ENCODE measurements at regions not wholly inside any gene's neighbourhood (a gene's known extent, or its start where the extent isn't known, plus 50 kb on each side); places are given as distances from the start of the nearest gene placed in this dataset.

GRCh38 chr12:126474703-126475102 is 1409.5 kb downstream of the AACS start:
- Histone ChIP-seq H3K9ac (ENCODE audit: low read length) (no peak overlapping the region), H3K4me1 (ENCODE audit: control insufficient read depth in 2 of 2, insufficient read depth in 2 of 2, low read length in 2 of 2) (no peaks in the 10 kb centered on the region), H3K36me3 (replicated peaks in 1 of 2; ENCODE audit: control extremely low read depth in 1 of 2, control insufficient read depth in 1 of 2, extremely low read depth in 1 of 2, insufficient read depth in 2 of 2, low read length in 1 of 2) (no peaks in the 10 kb centered on the region), H3K4me3 (ENCODE audit: control extremely low read depth in 1 of 5, extremely low read depth in 1 of 5, insufficient read depth in 1 of 5, low read depth in 2 of 5, low read length in 4 of 5) (no peak overlapping the region), H4K20me1 (ENCODE audit: control insufficient read depth, insufficient read depth, low read length, poor library complexity, severe bottlenecking) (no peaks in the 10 kb centered on the region), H3K27me3 (replicated peaks in 1 of 4; ENCODE audit: control extremely low read depth in 1 of 4, control insufficient read depth in 3 of 4, insufficient read depth in 4 of 4, low read length in 3 of 4) (no peaks in the 10 kb centered on the region), H3K9me3 (ENCODE audit: control extremely low read depth in 1 of 3, control insufficient read depth in 2 of 3, insufficient read depth in 1 of 3, low read length in 2 of 3) (peaks cover 0 to 14% (median 0%) of the 10 kb centered on the region in 3 donors), H3K79me2 (ENCODE audit: control insufficient read depth, insufficient read depth, low read length) (no peaks in the 10 kb centered on the region), H2AFZ (ENCODE audit: insufficient read depth, low read depth, low read length, poor library complexity, severe bottlenecking) (no peak overlapping the region), H3K27ac (ENCODE audit: low read length in 2 of 2) (no peak overlapping the region), H3K4me2 (replicated peaks; ENCODE audit: low read depth, low read length, poor library complexity, severe bottlenecking) (no peak overlapping the region)
- Mint-ChIP-seq H3K27ac (no peak overlapping the region), H3K4me3 (no peak overlapping the region), H3K4me1 (no peaks in the 10 kb centered on the region), H3K9me3 (ENCODE audit: insufficient read depth) (peaks cover 17% of the 10 kb centered on the region), H3K27me3 (no peaks in the 10 kb centered on the region)
- ChIA-PET CTCF (no interaction called here), POLR2A (no interaction called here)
- WGBS (ENCODE audit: insufficient coverage), result no CpG with 5 or more reads among the region's 3 CpGs
- TF ChIP-seq EZH2 (IDR thresholded peaks at IDR 0.05; ENCODE audit: borderline replicate concordance, insufficient read depth, low read depth, low read length, poor library complexity, severe bottlenecking), result no peak
- TF ChIP-seq CTCF (IDR thresholded peaks at IDR 0.05), result no peak
- intact Hi-C loops (cut with micrococcal nuclease), result no loop called here
- no peak for ATAC-seq (ENCODE audit: low read depth)
- no peak for DNase-seq

GRCh38 chr12:126480451-126480850 is 1415.2 kb downstream of the AACS start:
- H3K4me2 ChIP-seq (replicated peaks; ENCODE audit: low read depth, low read length, poor library complexity, severe bottlenecking), result no peak overlapping the region
- H4K20me1 ChIP-seq (ENCODE audit: control insufficient read depth, insufficient read depth, low read length, poor library complexity, severe bottlenecking), result no peaks in the 10 kb centered on the region
- 80% methylated on average over 6 of the region's 10 CpGs for WGBS (ENCODE audit: insufficient coverage)
- no peak for TF ChIP-seq CTCF (IDR thresholded peaks at IDR 0.05)
- TF ChIP-seq EZH2 (IDR thresholded peaks at IDR 0.05; ENCODE audit: borderline replicate concordance, insufficient read depth, low read depth, low read length, poor library complexity, severe bottlenecking), result no peak
- ChIA-PET POLR2A (no interaction called here), CTCF (no interaction called here)
- H3K4me3 ChIP-seq (ENCODE audit: control extremely low read depth in 1 of 5, extremely low read depth in 1 of 5, insufficient read depth in 1 of 5, low read depth in 2 of 5, low read length in 4 of 5), result no peak overlapping the region
- no peak overlapping the region for H2AFZ ChIP-seq (ENCODE audit: insufficient read depth, low read depth, low read length, poor library complexity, severe bottlenecking)
- Mint-ChIP-seq H3K27me3 (no peaks in the 10 kb centered on the region), H3K4me1 (no peaks in the 10 kb centered on the region), H3K9me3 (ENCODE audit: insufficient read depth) (peaks cover 3% of the 10 kb centered on the region), H3K27ac (no peak overlapping the region), H3K4me3 (no peak overlapping the region)
- H3K9me3 ChIP-seq (ENCODE audit: control extremely low read depth in 1 of 3, control insufficient read depth in 2 of 3, insufficient read depth in 1 of 3, low read length in 2 of 3), result peaks cover 0 to 10% (median 0%) of the 10 kb centered on the region in 3 donors
- H3K27me3 ChIP-seq (replicated peaks in 1 of 4; ENCODE audit: control extremely low read depth in 1 of 4, control insufficient read depth in 3 of 4, insufficient read depth in 4 of 4, low read length in 3 of 4), result no peaks in the 10 kb centered on the region
- no peak for ATAC-seq (ENCODE audit: low read depth)
- no peaks in the 10 kb centered on the region for H3K36me3 ChIP-seq (replicated peaks in 1 of 2; ENCODE audit: control extremely low read depth in 1 of 2, control insufficient read depth in 1 of 2, extremely low read depth in 1 of 2, insufficient read depth in 2 of 2, low read length in 1 of 2)
- no peak overlapping the region for H3K9ac ChIP-seq (ENCODE audit: low read length)
- intact Hi-C loops (cut with micrococcal nuclease), result no loop called here
- no peaks in the 10 kb centered on the region for H3K79me2 ChIP-seq (ENCODE audit: control insufficient read depth, insufficient read depth, low read length)
- H3K4me1 ChIP-seq (ENCODE audit: control insufficient read depth in 2 of 2, insufficient read depth in 2 of 2, low read length in 2 of 2), result no peaks in the 10 kb centered on the region
- no peak for DNase-seq
- H3K27ac ChIP-seq (ENCODE audit: low read length in 2 of 2), result no peak overlapping the region

Data from B cell (primary cell).